COLO668 (cell line): ENCODE measurements at regions not wholly inside any gene's neighbourhood (a gene's known extent, or its start where the extent isn't known, plus 50 kb on each side); places are given as distances from the start of the nearest gene placed in this dataset.

Experiments used
- DNase-seq: peaks from one replicate; lab custom pipeline; 2025; ENCODE audit not compliant: unreplicated experiment; lab: John Stamatoyannopoulos, UW

DNA sequence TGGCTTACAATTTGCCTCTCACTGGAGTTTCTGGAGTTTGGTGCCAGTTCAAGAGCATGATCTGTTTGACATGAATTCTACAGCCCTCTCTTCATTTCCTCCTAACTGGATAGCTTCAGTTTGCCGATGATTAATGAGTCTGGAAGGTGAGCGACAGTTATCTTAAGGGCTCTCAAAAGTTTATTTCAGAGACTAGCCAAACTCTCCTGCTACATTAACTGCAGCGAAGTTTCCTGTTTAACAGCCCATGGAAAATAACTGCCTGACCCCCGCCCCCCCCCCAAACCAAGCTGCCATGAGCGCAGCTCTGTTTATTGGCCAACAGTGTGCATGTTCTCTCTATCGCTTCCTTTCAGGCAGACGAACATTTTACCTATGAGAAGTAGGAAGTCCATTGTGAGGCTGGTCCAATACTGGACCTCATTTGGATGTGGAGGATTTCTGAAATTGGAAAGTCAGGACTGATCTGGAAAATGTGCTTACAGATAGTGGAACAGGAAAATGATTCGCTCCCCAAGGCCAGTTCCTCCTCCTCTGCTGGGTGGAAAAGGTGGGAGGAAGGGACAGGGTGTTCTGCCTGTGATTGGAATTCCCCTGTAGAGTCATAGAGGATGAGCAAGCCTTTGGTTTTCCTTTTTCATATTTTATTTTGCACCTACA lies 522.2 kb upstream of the JAG1 start:
- DNase-seq = no peak

DNA sequence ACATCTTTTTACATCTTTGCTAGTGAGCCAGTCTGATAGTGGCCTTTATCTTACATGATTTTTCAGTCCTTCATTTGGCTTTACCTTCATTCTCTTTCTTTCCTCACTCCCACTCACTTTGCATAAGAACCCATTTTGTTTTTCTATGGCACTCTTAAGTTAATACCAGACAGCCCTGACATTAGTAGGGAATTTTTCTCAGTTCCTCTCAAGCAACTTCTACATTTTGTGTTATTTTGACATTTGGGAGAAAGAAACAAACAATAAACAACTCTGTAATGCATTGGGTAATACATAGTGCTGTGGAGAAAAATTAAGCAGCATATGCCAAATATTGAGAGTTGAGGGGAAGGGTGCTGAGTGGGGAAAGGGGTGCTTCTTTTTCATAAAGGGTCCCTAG lies 524.1 kb upstream of the JAG1 start:
- no peak for DNase-seq

DNA sequence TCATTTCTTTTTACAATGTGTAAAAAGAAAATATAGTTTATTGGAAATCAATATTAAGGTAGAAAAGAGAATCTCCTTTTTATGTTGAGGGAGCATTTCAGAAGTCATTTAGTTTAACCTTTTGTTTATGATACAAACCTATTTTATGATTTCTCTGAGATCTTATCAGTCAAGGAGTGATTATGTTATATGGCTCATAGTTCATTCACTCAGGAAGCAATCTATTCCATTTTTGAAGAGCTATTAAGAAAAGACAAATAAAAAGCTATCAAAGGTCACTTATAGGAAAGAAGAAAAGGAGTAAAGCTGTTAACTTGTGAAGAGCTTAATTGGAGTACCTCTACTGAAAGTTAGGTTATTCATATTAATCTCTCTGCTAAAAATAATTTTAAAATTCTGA lies 526.6 kb upstream of the JAG1 start:
- DNase-seq = no peak

DNA sequence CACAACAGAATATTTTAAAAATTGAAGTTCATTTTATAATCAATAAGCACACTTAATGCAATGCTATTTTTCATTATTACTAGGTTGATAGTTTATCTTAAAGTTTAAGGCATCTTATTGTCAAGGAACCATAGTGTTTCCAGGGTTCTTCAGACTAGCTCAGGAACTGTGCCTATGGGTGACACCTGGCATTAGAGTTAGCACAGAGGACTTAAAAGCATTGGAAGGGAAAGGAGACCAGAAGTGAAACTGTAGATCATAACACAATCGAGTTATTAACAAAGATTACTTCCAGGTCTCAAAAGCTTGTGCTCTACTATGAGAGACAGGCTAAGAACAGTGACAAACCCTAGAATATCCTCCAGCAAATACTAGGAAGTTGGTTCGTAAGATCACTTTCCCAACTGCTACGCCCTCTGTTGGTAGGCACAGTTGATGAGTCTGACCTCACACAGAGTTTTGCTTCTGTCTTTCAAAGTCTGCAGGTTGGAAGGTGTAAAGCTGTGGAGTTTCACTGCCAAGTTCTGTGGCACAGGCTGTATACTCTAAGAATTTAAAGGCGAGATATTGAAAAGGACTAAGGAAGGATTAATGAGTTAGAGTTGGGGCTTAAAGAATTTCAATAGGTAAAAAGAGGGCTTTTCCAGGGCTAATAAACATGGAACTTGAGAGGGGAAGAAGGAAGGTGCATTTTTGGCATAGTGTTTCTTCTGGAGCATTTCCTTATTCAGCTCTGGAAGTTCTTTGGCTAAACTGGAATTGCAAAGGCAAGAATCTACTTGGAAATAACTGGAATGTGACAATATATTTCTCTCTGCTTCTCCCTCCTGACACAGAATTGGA lies 531.3 kb upstream of the JAG1 start:
- DNase-seq = peak; percentile 67

DNA sequence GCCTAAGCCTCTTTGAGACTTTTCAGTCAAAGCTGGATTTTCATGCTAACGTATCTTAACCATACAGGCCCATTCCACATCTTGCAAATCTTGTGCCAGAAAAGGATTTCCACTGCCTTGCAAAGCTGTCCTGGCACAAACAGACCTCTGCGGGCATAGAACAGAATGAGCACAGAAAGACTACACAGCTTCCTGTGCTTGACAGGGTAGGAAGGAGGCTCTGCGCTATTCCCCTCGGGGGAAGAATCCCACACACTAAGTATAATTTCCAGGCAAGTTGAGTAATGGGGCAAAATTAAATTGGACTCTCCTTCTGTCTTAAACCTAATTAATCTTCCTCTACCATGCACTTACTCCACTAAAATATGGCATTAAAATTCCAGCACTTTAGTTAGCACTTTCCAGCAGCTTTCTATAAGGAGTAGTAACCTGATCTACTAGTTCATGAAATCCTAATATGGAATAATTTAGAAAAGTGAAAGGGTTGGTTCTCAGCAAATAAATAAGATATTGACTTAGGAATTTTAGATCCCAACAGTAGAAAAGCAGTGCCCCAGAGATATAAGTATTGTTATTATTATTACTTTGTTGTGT lies 532.1 kb upstream of the JAG1 start:
- no peak for DNase-seq

DNA sequence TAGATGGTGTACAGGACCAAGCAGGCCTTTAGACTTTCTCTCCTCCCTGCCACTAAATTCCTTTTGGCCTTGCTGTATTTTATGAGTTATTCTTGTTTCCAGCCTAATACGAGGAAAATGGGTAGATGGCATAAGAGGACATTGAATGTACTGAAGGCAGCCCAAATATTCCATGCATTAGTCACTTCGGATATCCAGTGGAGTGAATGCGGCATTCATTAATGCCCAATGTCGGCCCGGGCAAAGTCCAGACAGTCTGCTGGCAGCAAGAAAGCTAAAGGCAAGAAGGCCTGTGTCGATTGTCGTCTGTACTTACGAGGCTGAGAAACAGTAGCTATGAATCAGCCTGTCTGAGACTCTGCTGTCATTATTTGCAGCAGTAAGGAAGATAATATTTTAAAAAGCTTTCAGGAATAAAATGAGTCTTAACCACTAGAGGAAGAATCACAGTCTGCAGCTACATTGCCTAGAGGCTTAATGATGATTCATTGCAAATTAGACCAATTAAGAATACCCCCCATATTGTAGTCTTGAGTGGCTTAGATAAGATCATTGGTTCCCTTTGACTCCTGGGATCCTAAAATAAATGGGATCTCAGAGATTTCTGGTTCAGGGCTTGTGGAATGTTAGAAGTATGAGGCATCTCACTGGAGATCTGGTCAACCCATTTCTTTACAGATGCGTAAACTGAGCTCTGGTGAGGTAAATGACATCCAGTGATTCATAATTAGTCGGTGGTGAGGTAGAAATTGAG lies 534.1 kb upstream of the JAG1 start:
- DNase-seq = no peak

DNA sequence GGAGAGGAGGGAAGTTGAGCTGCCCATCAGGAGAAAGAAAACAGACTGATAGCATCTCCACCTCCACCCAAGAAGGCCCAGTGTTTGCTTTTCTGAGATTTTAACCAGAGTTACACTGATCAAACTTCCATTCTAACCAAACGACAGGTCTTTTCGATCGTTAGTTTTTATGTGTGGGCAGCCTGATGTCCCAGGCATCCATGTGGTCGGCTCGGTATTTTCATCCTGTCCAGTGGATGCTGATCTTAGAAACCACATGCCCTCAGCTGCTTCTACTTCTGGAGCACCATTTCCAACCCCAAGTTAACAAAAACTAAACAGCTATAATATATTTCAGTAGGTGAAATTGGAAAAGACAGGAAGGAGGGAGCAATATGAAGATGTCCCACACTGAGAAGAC lies 536.8 kb upstream of the JAG1 start:
- DNase-seq = no peak

DNA sequence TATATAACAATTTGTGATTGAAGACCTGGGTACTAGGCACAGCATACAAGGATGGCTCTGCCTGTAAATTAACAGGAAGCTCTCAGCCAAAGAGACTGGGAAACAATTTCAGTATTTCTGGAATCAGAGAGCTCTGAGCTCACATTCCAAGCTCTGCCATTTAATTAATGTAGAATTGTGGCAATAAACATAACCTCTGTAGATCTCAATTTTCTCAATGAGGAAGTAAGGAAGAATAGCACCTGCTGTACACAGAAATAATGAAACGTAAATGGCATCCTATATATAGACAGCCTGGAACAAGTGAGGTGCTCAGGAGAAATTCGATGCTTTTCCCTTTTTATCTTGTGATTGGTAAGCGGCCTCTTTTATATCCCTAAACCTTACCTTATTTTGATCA lies 538.5 kb upstream of the JAG1 start:
- DNase-seq = no peak

DNA sequence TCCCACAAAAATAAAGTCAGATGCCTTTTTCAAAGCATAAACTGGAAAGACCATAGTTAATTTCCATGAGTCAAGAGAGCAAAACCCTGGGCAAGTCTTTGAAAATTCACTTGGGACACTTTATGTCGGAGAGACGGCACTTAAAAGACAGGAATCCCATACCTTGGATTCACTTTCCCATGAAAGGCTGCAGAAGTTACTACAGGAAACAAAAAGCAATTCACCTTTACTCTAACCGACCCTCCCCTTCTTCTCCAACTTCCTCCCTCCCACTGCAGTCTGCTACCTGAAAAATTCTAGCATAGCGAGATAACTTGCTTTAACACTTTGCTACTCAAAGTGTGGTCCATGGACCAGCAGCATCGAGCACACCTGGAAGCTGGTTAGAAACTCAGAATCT lies 539.1 kb upstream of the JAG1 start:
- DNase-seq = no peak

DNA sequence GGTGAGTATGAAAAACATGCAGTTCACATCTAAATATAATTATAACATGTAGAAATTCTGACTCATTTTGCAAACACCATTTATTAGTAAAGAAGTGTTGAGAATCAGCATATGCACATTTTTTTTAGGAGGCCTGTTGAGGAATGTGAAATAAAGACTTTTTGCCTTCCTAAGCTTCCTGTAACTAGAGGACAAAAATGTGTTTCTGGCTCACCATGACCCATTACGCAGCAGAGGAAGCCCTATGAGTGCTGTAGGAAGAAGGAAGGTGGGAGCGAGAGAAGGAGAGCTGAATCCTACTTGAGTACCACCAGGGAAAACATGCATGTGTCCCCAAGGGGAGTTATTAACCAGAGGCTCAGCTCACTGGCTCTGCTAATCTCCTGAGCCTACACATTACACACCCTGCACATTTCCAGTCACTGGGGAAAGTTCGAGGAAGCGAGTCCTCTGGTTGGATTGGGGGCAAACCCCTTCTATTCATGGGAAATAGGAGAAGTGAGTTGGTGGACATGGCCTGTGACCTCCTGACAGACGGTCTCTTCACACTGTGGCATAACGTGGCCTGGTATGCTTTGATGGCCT lies 540.5 kb upstream of the JAG1 start:
- no peak for DNase-seq

DNA sequence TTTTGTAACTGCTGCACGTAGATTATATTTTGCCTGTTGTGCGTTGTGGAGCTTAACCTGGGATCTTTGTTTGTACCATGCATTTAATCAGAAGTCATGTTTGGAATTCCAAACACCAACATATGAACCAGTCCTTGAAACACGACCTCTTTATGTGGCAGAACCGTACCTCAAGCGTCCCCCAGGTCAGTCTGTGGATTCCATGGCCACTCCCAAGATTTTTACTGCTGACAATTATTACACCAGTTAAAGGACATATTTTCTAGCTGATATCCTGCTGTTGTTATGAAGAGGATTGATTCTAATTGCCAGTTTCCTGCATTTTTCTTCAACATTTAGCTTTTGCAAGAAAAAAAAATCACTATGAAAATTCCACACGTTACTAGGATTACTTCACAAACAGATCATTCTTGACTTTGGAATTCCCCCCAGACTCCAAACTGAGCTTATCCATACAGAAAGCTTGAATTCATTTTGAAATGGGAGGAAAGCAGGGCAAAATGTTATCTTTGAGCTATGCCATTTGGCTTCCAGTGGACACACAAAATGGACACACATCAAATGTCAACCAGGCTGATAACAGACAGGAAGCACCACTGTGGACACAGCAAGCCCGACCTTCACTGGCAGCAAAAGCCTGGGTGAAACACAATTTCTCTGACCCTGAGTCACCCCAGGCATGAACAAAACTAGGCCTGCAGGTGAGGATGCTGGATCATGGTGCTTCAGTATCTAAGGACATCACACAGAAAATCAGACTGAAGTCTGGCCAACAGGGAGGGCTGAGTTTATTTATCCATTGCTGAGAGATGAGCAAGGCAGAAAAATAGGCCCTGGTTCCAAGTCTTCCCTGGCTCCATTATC lies 542.9 kb upstream of the JAG1 start:
- DNase-seq = no peak

DNA sequence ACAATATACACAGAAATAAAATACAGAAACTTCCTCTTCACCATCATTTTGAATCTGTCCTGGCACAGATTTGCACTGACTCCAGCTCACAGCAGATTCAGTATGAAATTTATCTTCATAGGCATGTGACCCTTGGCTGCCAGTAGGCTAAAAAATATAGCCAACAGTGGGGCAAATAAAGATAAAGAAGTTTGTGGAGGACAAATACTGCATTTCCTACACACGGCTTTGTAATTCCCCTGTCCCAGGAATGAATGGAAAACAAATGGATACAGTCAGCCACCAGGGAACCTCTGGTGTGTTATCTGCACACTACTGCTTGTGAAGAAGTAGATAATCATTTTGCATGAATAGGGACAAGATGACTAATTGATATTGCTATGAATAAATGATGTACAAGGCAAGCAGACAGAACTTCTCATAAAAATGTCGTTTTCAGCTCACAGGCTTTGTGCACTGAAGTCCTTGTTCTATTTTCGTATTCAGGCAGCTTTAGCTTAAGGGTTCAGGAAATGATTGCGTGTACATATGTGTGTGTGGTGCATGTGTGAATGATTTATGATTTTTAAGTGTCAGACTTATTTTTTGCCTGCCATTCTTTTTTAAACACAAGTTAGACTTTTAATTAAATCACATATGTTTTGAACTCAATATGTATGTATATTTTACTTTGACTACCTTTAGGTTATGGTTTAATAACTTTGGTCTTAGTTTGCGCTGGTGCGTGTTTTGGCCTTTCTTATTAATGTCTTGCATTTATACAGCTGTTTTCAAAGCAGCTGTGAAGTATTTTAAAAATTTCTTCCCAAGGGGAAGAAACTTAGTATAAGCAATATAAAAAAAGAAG lies 543.8 kb upstream of the JAG1 start:
- no peak for DNase-seq

DNA sequence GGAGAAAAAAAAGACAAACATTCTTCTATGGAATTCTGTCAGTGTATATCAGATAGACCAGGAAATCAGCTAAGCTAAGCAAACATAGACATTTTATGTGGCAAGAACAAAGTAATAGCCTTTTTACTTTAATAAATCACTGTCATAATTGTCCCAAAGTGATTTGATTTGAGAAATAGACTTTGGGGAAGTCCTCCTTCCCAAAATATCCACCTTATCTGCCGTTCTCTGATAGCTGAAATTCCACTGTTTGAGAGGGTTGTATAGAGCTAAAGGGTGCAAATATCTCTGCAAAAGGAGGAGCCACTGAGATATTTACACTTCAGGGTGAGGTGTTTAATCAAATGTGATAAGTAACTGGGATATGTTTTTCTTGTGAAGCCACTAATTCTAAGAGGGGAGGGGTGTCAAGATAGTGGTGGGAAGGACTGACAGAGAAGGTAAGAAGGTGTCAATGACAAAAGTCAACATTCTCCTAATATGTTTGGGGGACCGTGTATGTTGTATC lies 544.4 kb upstream of the JAG1 start:
- DNase-seq = no peak

DNA sequence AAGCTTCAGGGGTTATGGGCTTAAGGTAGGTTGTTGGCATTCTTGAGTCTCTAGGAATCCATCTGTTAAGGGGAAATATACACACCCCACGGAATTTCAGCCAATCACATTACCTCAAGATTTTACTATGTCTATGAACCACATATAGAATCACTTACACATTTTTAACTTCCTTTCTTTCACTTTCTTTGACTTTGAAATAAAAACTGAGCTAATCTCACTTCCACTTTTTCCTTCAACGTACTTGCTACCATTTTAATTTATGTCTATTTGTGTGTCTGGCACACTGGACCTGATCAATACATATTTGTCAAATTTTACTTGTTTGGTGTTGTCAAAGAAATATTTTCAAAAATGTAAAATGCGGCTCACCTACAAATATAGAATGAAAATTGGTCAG lies 545.4 kb upstream of the JAG1 start:
- DNase-seq = no peak

DNA sequence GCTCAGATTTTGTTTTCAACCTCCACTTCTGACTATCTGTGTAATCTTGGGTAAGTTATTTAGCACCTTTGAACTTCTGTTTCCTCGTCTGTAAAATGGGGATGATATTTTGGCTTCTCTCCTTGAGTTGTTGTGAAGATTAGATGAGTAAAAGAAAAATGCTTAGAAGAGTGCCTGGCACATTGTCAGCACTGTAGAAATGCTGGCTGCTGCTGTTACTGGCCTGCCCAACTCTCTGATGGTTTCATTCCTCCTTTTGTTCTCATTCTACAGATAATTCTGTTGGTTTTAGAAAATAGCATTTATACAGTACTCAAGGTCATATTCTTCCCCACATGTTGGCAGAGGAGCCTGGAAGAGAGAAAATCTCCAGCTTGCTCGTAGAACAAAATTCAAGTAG lies 547.2 kb upstream of the JAG1 start:
- no peak for DNase-seq

DNA sequence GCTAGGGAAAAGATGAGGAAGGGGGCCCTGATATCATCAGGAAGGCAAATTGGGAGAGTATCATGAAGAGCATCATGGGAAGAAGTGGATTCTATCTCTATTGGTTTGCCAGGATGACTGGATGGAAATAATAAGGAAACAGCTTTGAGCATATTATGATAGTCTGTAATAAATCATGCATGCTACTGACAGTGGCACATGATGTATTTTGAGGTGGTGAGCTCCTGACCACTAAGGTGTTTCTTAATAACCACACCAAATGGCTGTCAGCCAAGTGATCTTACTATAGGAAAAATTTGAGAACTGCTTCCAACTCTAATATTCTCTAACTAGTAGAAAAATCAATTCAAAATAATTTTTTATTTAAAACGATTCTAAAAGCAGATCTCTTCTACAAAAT lies 548.4 kb upstream of the JAG1 start:
- DNase-seq = no peak

DNA sequence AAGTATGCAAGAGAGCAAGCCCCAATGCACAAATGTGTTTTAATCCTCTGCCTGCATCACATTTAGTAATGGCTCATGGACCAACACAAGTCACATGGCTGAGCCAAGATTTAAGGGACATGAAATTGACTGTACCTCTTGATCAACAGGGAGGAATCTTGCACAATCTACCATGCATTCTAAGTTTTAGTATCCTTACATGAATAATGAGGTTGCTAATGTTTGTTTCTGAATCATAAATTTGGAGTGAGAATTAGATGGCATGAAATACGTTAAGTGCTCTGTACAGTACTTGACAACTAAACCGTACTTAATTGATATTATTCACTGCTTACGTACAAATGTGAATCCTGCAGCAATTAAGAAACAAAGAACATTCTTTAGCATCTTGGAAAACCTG lies 553.8 kb upstream of the JAG1 start:
- no peak for DNase-seq

DNA sequence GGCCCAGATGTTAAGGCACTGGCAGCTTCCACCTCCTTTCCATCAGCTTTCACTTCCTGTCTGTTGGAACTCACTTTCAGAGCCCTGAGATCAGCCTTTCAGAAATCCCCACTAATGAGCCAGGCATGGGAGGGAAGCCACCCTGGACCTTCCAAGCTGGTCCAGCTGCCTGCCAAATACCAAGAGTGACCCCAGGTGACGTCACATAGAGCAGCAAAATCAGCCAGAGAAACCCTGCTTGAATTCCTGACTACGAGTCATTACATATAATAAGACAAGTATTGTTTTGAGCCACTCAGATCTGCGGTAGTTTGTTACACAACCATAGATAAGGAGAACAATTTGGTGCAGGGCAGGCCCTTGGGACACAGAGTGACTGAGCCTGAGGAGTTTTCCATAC lies 556.0 kb upstream of the JAG1 start:
- DNase-seq = no peak

DNA sequence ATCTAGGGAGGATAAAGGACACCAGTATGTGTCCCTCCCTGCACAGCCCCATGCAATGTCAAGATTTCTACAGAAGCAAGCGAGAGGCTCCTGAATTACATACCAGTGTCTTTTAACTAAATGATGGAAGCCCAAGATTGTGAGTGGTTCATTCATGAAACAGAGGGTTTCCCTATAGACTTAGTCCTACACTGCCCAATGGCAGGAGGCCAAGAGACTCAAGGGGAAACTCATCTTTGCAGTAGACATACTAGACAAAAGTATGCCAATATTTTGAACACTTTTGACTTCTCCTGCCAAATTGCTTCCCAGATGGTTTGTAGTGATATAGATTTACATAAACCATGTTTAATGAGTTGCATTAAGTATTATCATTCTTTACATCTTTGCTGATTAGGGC lies 557.2 kb upstream of the JAG1 start:
- DNase-seq = no peak
